Caco-2 (cell line): ENCODE measurements at regions not wholly inside any gene's neighbourhood (a gene's known extent, or its start where the extent isn't known, plus 50 kb on each side); places are given as distances from the start of the nearest gene placed in this dataset.

Experiments used
- BruUV-seq: library from RNA; stranded (reverse); fragments of 400-500 nt; replicated peaks from 2 replicates; lab custom pipeline; 2021; lab: Mats Ljungman, UMichigan
- CTCF ChIA-PET: fragments of 300-600 bp; sonication (Branson Sonifier 250); formaldehyde crosslinking; loops from one replicate; lab custom pipeline; 2022; ENCODE audit warnings: antibody characterized with exemption; lab: Charles Lee
- POLR2A ChIA-PET: fragments of 300-600 bp; sonication (Branson Sonifier 250); formaldehyde crosslinking; loops from one replicate; lab custom pipeline; 2022; ENCODE audit warnings: antibody characterized with exemption; lab: Charles Lee
- DNase-seq, 2 experiments: peaks; one replicate each; pipeline versions ENCODE4 v3.0.0 to v3.0.0-alpha.2; 2020 to 2022
- H3K27me3 ChIP-seq: replicated peaks from 2 replicates; pipeline ENCODE4 v1.6.0; 2011; ENCODE audit warnings: low read length; ENCODE audit not compliant: control insufficient read depth, insufficient read depth
- H3K36me3 ChIP-seq: 2 replicates; pipeline ENCODE4 v1.5.1; 2011; ENCODE audit warnings: low read length; ENCODE audit not compliant: control insufficient read depth, insufficient read depth
- H3K4me1 ChIP-seq: fragments of 250-450 bp; sonication (Bioruptor Pico); 2 replicates; pipeline ENCODE4 v1.5.1; 2020; ENCODE audit warnings: mild to moderate bottlenecking
- H3K4me3 ChIP-seq: 2 replicates; pipeline ENCODE4 v1.5.1; 2011; ENCODE audit warnings: low read depth, mild to moderate bottlenecking, control low read depth, low read length
- H3K9me3 ChIP-seq: fragments of 250-450 bp; sonication (Bioruptor Pico); 2 replicates; pipeline ENCODE4 v1.5.1; 2020; ENCODE audit warnings: mild to moderate bottlenecking, moderate library complexity
- H3K27ac Mint-ChIP-seq: one replicate; pipeline ENCODE4 v1.8.0; 2022; ENCODE audit warnings: mixed read lengths; ENCODE audit not compliant: unreplicated experiment
- H3K27me3 Mint-ChIP-seq: one replicate; pipeline ENCODE4 v1.8.0; 2022; ENCODE audit warnings: mixed read lengths; ENCODE audit not compliant: insufficient read depth, unreplicated experiment
- H3K36me3 Mint-ChIP-seq: one replicate; pipeline ENCODE4 v1.8.0; 2022; ENCODE audit warnings: mild to moderate bottlenecking, mixed read lengths; ENCODE audit not compliant: insufficient read depth, unreplicated experiment
- H3K4me1 Mint-ChIP-seq: one replicate; pipeline ENCODE4 v1.8.0; 2022; ENCODE audit warnings: low read depth, mixed read lengths; ENCODE audit not compliant: unreplicated experiment
- H3K4me3 Mint-ChIP-seq: one replicate; pipeline ENCODE4 v1.8.0; 2022; ENCODE audit warnings: mild to moderate bottlenecking, moderate library complexity, mixed read lengths; ENCODE audit not compliant: unreplicated experiment
- H3K9me3 Mint-ChIP-seq: one replicate; pipeline ENCODE4 v1.8.0; 2022; ENCODE audit warnings: mixed read lengths; ENCODE audit not compliant: unreplicated experiment
- CTCF ChIP-seq, 2 experiments: fragments of 200-600 bp in 1 of 2; IDR thresholded peaks; 1 replicate in 1 of 2; 2 replicates in 1 of 2; pipeline versions ENCODE4 v1.5.1 to v1.8.0; 2011 to 2022; ENCODE audit warnings: antibody characterized with exemption in 1 of 2, control low read depth in 1 of 2, inconsistent platforms in 1 of 2, low read depth in 1 of 2, low read length in 1 of 2, mild to moderate bottlenecking in 1 of 2, moderate library complexity in 1 of 2; ENCODE audit not compliant: insufficient read depth in 1 of 2, severe bottlenecking in 1 of 2, unreplicated experiment in 1 of 2
- intact Hi-C: fragments of 100-400 bp; cut with micrococcal nuclease; formaldehyde crosslinking; loops from one replicate; pipeline ENCODE4 v1.10.0; 2022; ENCODE audit not compliant: unreplicated experiment

- Mint-ChIP-seq H3K4me1 (no peaks in the 10 kb centered on the region), H3K9me3 (no peaks in the 10 kb centered on the region), H3K4me3 (no peak overlapping the region), H3K27ac (no peak overlapping the region), H3K27me3 (peaks cover 8% of the 10 kb centered on the region), H3K36me3 (no peaks in the 10 kb centered on the region)
- TF ChIP-seq CTCF (IDR thresholded peaks at IDR 0.05; ENCODE audit: insufficient read depth in 1 of 2, low read depth in 1 of 2, low read length in 1 of 2, severe bottlenecking in 1 of 2, unreplicated experiment in 1 of 2) = no peak
- CTCF ChIA-PET = no interaction called here
- Histone ChIP-seq H3K4me1 (no peaks in the 10 kb centered on the region; the same call in 1 of the 2 replicates), H3K36me3 (no peaks in the 10 kb centered on the region), H3K9me3 (no peaks in the 10 kb centered on the region), H3K27me3 (no peaks in the 10 kb centered on the region), H3K4me3 (no peak overlapping the region)
- DNase-seq = no peak
- POLR2A ChIA-PET = no interaction called here
- no TSS peak for BruUV-seq
- intact Hi-C loops = no loop called here
Measured at GRCh38 chr2:39608263-39608575, 57.5 kb upstream of the TMEM178A start.

- H3K27ac Mint-ChIP-seq = no peak overlapping the region
- peaks cover 3% of the 10 kb centered on the region for H3K27me3 Mint-ChIP-seq
- H3K4me3 Mint-ChIP-seq = no peak overlapping the region
- H3K4me3 ChIP-seq = no peak overlapping the region
- intact Hi-C loops = no loop called here
- H3K36me3 Mint-ChIP-seq = no peaks in the 10 kb centered on the region
- BruUV-seq = no TSS peak
- no peaks in the 10 kb centered on the region; the same call in 1 of the 2 replicates for H3K4me1 ChIP-seq
- ChIA-PET CTCF (no interaction called here), POLR2A (no interaction called here)
- H3K4me1 Mint-ChIP-seq = no peaks in the 10 kb centered on the region
- TF ChIP-seq CTCF (IDR thresholded peaks at IDR 0.05; ENCODE audit: insufficient read depth in 1 of 2, low read depth in 1 of 2, low read length in 1 of 2, severe bottlenecking in 1 of 2, unreplicated experiment in 1 of 2) = no peak
- no peak for DNase-seq
- no peaks in the 10 kb centered on the region for H3K9me3 Mint-ChIP-seq
- H3K27me3 ChIP-seq = no peaks in the 10 kb centered on the region
- H3K36me3 ChIP-seq = no peaks in the 10 kb centered on the region
- H3K9me3 ChIP-seq = no peaks in the 10 kb centered on the region
Measured at GRCh38 chr2:39608686-39609441, 56.9 kb upstream of the TMEM178A start.

- ChIA-PET CTCF (no interaction called here), POLR2A (no interaction called here)
- intact Hi-C loops = no loop called here
- DNase-seq = no peak
- Mint-ChIP-seq H3K4me3 (no peak overlapping the region), H3K27ac (no peak overlapping the region), H3K27me3 (peaks cover 5% of the 10 kb centered on the region), H3K4me1 (no peaks in the 10 kb centered on the region), H3K36me3 (no peaks in the 10 kb centered on the region), H3K9me3 (no peaks in the 10 kb centered on the region)
- no peak for TF ChIP-seq CTCF (IDR thresholded peaks at IDR 0.05; ENCODE audit: insufficient read depth in 1 of 2, low read depth in 1 of 2, low read length in 1 of 2, severe bottlenecking in 1 of 2, unreplicated experiment in 1 of 2)
- Histone ChIP-seq H3K4me3 (no peak overlapping the region), H3K4me1 (no peaks in the 10 kb centered on the region; the same call in 1 of the 2 replicates), H3K9me3 (no peaks in the 10 kb centered on the region), H3K36me3 (no peaks in the 10 kb centered on the region), H3K27me3 (no peaks in the 10 kb centered on the region)
- no TSS peak for BruUV-seq
Measured at GRCh38 chr2:39609917-39610316, 55.8 kb upstream of the TMEM178A start.
